Activated T-helper 1 cell treated with anti-CD3 and anti-CD28 coated beads, Interleukin-12 subunit alpha, Interleukin-12 subunit beta, Interleukin-2, Interleukin-4 antibody, amounts not matched to agents 30 ng/mL and 10 ng/mL and 1 ng/mL, durations not matched to agents 14 hours and 24 hours and 36 hours (primary cell): ENCODE measurements at regions not wholly inside any gene's neighbourhood (a gene's known extent, or its start where the extent isn't known, plus 50 kb on each side); places are given as distances from the start of the nearest gene placed in this dataset.
"Not testable (repeated sequence)": the region's sequence is repeated elsewhere in the genome, so short reads cannot be mapped to it uniquely, and the experiment has no call there.

Experiments used
- DNase-seq: peaks from one replicate; pipeline ENCODE4 v3.0.0; 2021; ENCODE audit warnings: low spot score
- H3K27ac Mint-ChIP-seq: one replicate; pipeline ENCODE4 v1.8.0; 2021; ENCODE audit warnings: mild to moderate bottlenecking, mixed read lengths
- H3K27me3 Mint-ChIP-seq: one replicate; pipeline ENCODE4 v1.8.0; 2022; ENCODE audit warnings: mild to moderate bottlenecking, moderate library complexity, mixed read lengths; ENCODE audit not compliant: insufficient read depth
- H3K36me3 Mint-ChIP-seq: one replicate; pipeline ENCODE4 v1.8.0; 2021; ENCODE audit warnings: low read depth, mixed read lengths
- H3K4me1 Mint-ChIP-seq: one replicate; pipeline ENCODE4 v1.8.0; 2021; ENCODE audit warnings: low read depth, mixed read lengths
- H3K4me3 Mint-ChIP-seq: one replicate; pipeline ENCODE4 v1.8.0; 2021; ENCODE audit warnings: mild to moderate bottlenecking, moderate library complexity, mixed read lengths
- H3K9me3 Mint-ChIP-seq: one replicate; pipeline ENCODE4 v1.8.0; 2021; ENCODE audit warnings: mixed read lengths
- intact Hi-C: fragments of 100-400 bp; cut with micrococcal nuclease; formaldehyde crosslinking; loops from one replicate; pipeline ENCODE4 v1.15.1; 2024

DNA sequence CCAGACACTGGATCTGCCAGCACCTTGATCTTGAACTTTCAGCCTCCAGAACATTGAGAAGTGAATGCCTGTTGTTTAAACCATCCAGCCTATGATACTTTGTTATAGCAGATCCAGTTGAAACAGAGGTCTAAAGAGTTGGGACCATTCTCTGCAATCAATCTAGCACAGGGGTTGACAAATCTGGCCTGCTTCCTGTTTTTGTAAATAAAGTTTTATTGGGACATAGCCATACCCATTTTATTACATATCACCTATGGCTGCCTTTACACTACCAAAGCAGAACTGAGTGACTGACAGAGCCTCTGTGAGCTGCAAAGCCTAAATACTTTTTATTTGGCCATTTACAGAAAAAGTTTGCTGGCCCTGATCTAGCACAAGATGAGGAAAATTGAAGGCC is 62.0 kb downstream of the BARX1 start:
- intact Hi-C loops = no loop called here
- Mint-ChIP-seq H3K4me1 (peaks cover 10% of the 10 kb centered on the region), H3K27ac (no peak overlapping the region), H3K36me3 (no peaks in the 10 kb centered on the region), H3K27me3 (peaks cover 8% of the 10 kb centered on the region), H3K4me3 (no peak overlapping the region), H3K9me3 (peaks cover 6% of the 10 kb centered on the region)
- DNase-seq = no peak

DNA sequence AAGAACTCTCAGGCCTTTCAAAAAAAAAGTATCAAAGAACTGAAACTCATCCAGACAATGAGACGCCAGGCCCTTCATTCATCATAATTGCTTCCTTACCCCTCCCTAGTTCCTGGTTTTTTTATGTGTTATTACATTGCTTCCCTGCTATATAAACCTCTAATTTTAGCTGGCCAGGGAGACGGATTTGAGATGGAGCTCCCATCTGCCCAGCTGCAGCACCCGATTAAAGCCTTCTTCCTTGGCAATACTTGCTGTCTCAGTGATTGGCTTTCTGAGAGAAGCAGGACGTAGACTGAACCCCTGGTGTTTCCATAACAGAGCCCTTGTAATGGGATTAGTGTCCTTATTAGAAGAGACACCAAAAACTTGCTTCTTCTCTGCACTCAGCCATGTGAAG is 62.4 kb downstream of the BARX1 start:
- H3K9me3 Mint-ChIP-seq = peaks cover 6% of the 10 kb centered on the region
- no peak for DNase-seq
- intact Hi-C loops = no loop called here

DNA sequence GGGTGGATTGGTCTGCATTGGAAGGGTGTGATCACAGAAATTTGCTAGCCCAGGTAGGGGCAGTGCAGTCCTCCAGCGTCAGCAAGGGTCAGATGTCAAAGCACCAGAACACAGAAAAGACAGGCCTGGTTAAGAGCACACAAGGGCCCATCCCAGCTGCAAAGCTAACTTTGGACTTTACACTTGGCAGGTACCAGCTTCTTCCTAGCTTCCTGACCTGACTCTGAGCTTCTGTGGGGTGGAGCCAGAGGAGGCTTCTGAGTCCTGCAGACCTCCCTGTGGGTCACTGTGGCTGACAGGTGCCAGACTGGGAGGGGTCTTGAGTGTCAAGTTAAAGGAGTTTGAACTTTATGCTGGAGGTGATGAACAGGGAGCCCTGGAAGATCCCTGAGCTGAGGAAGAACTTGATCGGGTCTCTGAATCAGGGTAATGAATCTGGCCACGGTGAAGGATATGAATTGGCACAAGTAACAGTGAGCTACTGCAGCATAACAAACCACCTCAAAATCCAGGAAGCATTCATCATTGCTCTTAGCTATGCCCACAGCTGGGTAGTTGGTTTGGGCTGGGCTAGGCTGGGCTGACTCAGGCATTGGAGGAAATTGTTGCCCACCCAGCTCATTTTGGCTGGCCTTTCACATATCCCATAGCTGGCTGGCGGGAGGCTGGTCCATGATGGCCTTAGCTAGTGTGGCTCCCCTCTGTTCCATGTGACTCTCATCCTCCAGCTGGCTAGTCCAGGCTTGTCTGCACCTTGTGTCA is 63.4 kb downstream of the BARX1 start:
- Mint-ChIP-seq H3K9me3 (peaks cover 6% of the 10 kb centered on the region), H3K27ac (no peak overlapping the region), H3K36me3 (no peaks in the 10 kb centered on the region), H3K4me3 (no peak overlapping the region), H3K4me1 (no peaks in the 10 kb centered on the region), H3K27me3 (peaks cover 8% of the 10 kb centered on the region)
- no peak for DNase-seq
- intact Hi-C loops = no loop called here

More for the DNA sequence above, 62.4 kb downstream of the BARX1 start:
- Mint-ChIP-seq H3K27me3 (peaks cover 8% of the 10 kb centered on the region), H3K27ac (no peak overlapping the region), H3K4me1 (peaks cover 6% of the 10 kb centered on the region), H3K4me3 (no peak overlapping the region), H3K36me3 (no peaks in the 10 kb centered on the region)

DNA sequence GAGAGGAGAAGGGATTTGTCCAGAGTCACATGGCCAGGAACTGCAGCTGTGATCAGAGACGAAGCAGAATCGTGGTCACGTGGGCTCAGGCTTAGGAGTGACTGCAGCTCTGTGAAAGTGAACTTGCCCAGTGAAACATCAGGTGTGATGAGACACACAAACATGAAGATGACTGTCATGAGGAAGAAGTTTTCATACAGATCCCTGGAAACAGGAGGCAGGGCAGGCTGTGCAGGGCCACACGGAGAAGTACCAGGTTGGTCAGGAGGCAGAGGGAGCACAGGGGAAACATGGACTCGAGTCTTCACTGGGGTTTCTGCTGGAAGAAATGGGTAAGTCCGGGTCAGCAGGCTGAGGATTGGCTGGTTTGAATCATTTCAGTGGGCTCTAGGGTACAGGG is 64.1 kb downstream of the BARX1 start:
- Mint-ChIP-seq H3K27me3 (peaks cover 8% of the 10 kb centered on the region), H3K4me3 (no peak overlapping the region), H3K36me3 (no peaks in the 10 kb centered on the region), H3K27ac (no peak overlapping the region), H3K9me3 (peaks cover 6% of the 10 kb centered on the region), H3K4me1 (no peaks in the 10 kb centered on the region)
- no peak for DNase-seq
- intact Hi-C loops = no loop called here

DNA sequence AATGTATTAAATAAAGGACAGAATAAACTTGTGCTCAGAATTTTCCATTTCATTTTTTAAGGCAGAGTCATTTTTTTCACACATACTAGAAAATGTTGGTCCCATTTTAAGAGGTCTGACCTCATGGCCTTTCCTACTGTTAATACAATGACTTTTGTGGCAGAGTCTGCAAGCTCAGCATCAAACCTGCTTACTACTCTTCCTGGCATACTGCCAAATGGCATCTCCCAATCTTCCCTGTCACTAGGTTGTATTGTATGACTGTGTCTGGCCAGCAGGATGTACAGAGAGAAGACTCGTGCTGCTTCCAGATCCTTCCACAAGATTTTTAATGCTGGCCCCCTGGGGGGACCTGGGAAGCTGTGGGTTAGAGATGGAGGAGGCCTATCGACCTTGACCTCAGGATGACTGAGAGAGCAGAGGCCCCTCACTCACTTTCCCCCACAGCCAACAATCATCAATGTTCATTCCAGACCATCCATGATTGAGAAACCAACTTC is 64.7 kb downstream of the BARX1 start:
- no peak for DNase-seq
- intact Hi-C loops = no loop called here
- Mint-ChIP-seq H3K36me3 (no peaks in the 10 kb centered on the region), H3K9me3 (peaks cover 6% of the 10 kb centered on the region), H3K27ac (no peak overlapping the region), H3K27me3 (peaks cover 8% of the 10 kb centered on the region), H3K4me3 (no peak overlapping the region), H3K4me1 (no peaks in the 10 kb centered on the region)

DNA sequence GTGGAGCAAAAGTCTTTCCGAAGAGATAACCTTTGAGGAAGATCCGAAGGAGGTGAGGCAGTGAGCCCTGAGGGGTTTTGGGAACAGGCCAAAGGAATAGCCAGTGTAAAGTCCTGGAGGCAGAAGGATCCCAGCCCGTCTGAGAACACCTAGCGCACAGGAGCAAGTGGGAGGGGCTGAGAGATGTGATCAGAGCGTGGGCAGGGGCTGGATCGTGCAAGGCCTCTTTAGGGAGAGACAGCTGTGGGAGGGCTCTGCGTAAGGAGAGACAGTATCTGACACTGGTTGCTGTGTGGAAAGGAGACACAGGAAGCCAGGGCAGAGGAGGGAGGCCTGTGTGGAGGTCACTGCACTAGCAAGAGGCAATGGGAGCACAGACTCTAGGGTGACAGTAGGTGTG is 68.2 kb downstream of the BARX1 start:
- Mint-ChIP-seq H3K4me3 (no peak overlapping the region), H3K9me3 (no peaks in the 10 kb centered on the region), H3K27ac (no peak overlapping the region), H3K27me3 (peaks cover 10% of the 10 kb centered on the region), H3K36me3 (no peaks in the 10 kb centered on the region), H3K4me1 (no peaks in the 10 kb centered on the region)
- no peak for DNase-seq
- intact Hi-C loops = no loop called here

DNA sequence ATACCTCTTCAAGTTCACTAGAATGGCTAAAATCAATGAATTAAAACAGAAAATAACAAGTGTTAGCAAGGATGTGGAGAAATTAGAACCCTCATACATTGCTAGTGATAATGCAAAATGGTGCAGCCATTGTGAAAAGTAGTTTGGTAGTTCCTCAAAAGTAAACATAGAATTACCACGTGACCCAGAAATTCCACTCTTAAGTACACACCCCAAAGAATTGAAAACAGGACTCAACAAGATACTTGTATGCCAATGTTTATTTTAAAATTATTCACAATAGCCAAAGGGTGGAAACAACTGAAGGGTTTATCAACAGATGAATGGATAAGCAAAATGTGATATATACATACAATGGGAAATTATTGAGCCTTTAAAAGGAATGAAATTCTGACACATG is 70.3 kb downstream of the BARX1 start:
- H3K36me3 Mint-ChIP-seq = no peaks in the 10 kb centered on the region
- DNase-seq = no peak
- no peak overlapping the region for H3K4me3 Mint-ChIP-seq
- no peaks in the 10 kb centered on the region for H3K9me3 Mint-ChIP-seq
- H3K27ac Mint-ChIP-seq = no peak overlapping the region
- intact Hi-C loops = no loop called here
- no peaks in the 10 kb centered on the region for H3K4me1 Mint-ChIP-seq
- H3K27me3 Mint-ChIP-seq = peaks cover 10% of the 10 kb centered on the region

DNA sequence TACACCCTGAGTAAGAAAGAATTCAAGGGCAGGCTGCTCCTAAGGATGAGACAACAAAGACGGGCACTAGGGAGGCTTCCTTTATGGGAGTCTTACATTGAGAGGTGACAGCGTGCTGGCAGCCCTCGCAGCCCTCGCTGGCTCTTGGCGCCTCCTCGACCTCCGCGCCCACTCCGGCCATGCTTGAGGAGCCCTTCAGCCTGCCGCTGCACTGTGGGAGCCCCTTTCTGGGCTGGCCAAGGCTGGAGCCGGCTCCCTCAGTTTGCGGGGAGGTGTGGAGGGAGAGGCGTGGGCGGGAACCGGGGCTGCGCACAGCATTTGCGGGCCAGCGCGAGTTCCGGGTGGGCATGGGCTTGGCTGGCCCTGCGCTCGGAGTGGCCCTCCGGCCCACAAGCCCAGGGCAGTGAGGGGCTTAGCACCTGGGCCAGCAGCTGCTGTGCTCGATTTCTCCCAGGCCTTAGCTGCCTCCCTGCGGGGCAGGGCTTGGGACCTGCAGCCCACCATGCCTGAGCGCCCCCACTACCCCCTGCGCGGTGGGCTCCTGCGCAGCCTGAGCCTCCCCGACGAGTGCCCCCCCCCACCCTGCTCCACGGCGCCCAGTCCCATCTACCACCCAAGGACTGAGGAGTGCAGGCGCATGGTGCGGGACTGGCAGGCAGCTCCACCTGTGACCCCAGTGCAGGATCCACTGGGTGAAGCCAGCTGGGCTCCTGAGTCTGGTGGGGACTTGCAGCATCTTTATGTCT is 75.3 kb downstream of the BARX1 start:
- H3K36me3 Mint-ChIP-seq, H3K27me3 Mint-ChIP-seq, intact Hi-C loops, H3K4me1 Mint-ChIP-seq, H3K4me3 Mint-ChIP-seq, H3K27ac Mint-ChIP-seq, DNase-seq: not testable (repeated sequence)
- peaks cover 13% of the 10 kb centered on the region for H3K9me3 Mint-ChIP-seq

DNA sequence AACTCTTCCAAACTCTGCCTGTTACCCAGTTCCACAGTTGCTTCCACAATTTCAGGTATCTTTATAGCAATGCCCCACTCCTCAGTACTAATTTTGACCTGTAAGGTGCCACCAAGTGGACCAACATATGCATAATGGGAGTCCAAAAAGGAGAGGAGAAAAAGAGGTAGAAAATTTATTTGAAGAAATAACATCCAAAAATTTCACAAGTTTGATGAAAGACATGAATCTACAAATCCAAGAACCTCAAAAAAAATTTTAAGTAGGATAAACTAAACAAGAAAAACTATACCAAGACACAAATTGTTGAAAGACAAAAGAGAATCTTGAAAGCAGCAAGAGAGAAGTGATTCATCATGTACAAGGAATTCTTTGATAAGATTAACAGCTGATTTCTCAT is 79.8 kb downstream of the BARX1 start:
- Mint-ChIP-seq H3K9me3 (peaks cover 31% of the 10 kb centered on the region), H3K4me1 (no peaks in the 10 kb centered on the region), H3K27ac (no peak overlapping the region), H3K27me3 (peaks cover 3% of the 10 kb centered on the region), H3K36me3 (no peaks in the 10 kb centered on the region), H3K4me3 (no peak overlapping the region)
- intact Hi-C loops = no loop called here
- DNase-seq = no peak

DNA sequence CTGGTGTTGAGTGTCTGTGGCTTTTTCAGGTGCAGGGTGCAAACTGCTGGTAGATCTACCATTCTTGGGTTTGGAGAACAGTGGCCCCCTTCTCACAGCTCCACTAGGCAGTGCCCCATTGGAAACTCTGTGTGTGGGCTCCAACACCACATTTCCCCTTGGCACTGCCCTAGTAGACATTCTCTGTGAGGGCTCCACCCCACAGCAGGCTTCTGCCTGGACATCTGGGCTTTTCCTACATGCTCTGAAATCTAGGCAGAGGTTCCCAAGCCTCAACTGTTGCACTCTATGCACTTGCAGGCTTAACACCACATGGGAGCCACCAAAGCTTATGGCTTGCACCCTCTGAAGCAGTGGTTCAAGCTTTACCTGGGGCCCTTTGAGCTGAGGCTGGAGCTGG is 80.9 kb downstream of the BARX1 start:
- Mint-ChIP-seq H3K9me3 (peaks cover 31% of the 10 kb centered on the region), H3K27me3 (peaks cover 3% of the 10 kb centered on the region), H3K4me3 (no peak overlapping the region), H3K4me1 (no peaks in the 10 kb centered on the region), H3K36me3 (no peaks in the 10 kb centered on the region), H3K27ac (no peak overlapping the region)
- intact Hi-C loops = no loop called here
- no peak for DNase-seq

DNA sequence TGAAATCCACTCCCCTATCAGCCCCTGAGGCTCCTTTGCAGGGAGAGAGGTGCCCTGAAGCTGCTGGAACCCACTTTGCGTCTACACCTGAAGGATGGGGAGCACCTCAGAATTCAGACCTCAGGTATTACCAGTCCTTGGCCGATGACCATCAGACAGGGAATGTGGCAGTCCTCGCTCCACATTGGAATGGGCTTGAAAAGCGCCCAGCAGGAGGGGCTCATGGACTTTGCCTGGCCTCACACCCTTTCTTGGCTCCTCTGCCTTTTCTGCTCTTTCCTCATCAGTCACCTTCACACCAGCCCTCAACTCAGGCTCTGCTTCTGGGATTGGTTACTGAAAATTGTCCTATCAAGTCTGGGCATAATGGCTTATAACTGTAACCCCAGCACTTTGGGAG is 83.9 kb downstream of the BARX1 start:
- intact Hi-C loops = no loop called here
- H3K27ac Mint-ChIP-seq = no peak overlapping the region
- peaks cover 27% of the 10 kb centered on the region for H3K9me3 Mint-ChIP-seq
- no peaks in the 10 kb centered on the region for H3K36me3 Mint-ChIP-seq
- H3K27me3 Mint-ChIP-seq = no peaks in the 10 kb centered on the region
- no peak overlapping the region for H3K4me3 Mint-ChIP-seq
- no peaks in the 10 kb centered on the region for H3K4me1 Mint-ChIP-seq
- no peak for DNase-seq

DNA sequence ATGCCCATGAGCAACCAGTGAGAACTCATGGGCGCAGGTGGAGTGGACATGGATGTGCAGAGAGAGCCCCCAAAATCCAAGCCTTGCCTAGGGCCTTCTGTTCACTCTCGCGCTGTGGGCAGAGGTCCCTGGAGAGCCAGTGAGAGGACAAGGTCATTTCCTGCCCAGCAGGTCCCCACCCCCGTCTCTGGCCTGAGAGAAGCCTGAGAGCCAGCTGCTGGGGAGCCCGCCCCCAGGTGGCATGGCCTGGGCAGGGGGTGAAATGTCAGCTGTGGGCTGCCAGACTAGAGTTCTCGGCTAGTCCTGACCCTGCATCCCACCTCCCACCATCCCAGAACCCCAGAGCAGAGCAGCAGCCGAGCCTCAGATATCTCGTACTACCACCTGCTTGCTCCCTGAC is 85.3 kb downstream of the BARX1 start:
- Mint-ChIP-seq H3K36me3 (no peaks in the 10 kb centered on the region), H3K9me3 (peaks cover 18% of the 10 kb centered on the region), H3K4me1 (no peaks in the 10 kb centered on the region), H3K27me3 (no peaks in the 10 kb centered on the region), H3K27ac (no peak overlapping the region), H3K4me3 (no peak overlapping the region)
- intact Hi-C loops = no loop called here
- no peak for DNase-seq

DNA sequence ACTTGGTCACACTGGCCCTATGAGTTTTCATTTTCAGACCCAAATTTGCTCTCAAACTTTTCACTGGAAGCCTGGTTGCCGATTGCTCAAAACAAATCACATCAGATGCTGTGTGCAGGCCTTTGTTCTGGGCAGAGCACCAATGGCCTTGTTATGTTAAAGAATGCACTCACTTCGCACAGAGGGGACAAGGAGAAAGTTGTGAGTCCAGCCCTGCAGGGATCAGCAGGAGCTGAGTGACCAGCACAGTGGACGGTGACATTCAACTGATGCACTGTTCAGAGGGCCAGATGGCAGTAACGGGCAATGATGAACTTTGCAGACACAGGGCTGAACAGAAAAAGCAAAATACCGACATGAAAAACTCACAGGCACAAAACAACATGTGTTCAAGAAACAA is 86.1 kb downstream of the BARX1 start:
- Mint-ChIP-seq H3K4me3 (no peak overlapping the region), H3K4me1 (no peaks in the 10 kb centered on the region), H3K27ac (no peak overlapping the region), H3K9me3 (peaks cover 14% of the 10 kb centered on the region), H3K27me3 (no peaks in the 10 kb centered on the region), H3K36me3 (no peaks in the 10 kb centered on the region)
- intact Hi-C loops = no loop called here
- no peak for DNase-seq
